Transverse colon (tissue), 4 donors: ENCODE measurements at regions not wholly inside any gene's neighbourhood (a gene's known extent, or its start where the extent isn't known, plus 50 kb on each side); places are given as distances from the start of the nearest gene placed in this dataset.

Source experiments
- DNase-seq: peaks from one replicate; pipeline ENCODE4 v3.0.0-alpha.2; 2019
- H3K27ac ChIP-seq, 4 donors: fragments of 200-600 bp; sonication (generic); 2 replicates each; pipeline ENCODE4 v1.5.1; 2016 to 2018; ENCODE audit warnings: inconsistent platforms in 4 of 4
- H3K27me3 ChIP-seq: fragments of 200-600 bp; sonication (generic); 2 replicates; pipeline ENCODE4 v1.5.1; 2017; ENCODE audit warnings: inconsistent platforms
- H3K36me3 ChIP-seq, 4 donors: fragments of 200-600 bp; sonication (generic); 2 replicates each; pipeline ENCODE4 v1.5.1; 2017 to 2019; ENCODE audit warnings: inconsistent platforms in 4 of 4
- H3K4me1 ChIP-seq, 4 donors: fragments of 200-600 bp; sonication (generic); 2 replicates each; pipeline ENCODE4 v1.5.1; 2017 to 2020; ENCODE audit warnings: inconsistent platforms in 4 of 4
- H3K4me3 ChIP-seq, 4 donors: fragments of 200-600 bp; sonication (generic); 1 replicate in 1 of 4; 2 replicates in 3 of 4; pipeline versions ENCODE4 v1.5.1 to v1.6.1; 2017 to 2019; ENCODE audit warnings: inconsistent platforms in 4 of 4
- H3K9me3 ChIP-seq, 2 donors: fragments of 200-600 bp; sonication (generic); 2 replicates each; pipeline ENCODE4 v1.5.1; 2017 to 2019; ENCODE audit warnings: inconsistent platforms in 2 of 2
- CTCF ChIP-seq, 5 experiments: fragments of 200-600 bp in 3 of 5; fragments of 450-650 bp in 2 of 5; sonication (generic) in 3 of 5; IDR thresholded peaks; 1 replicate in 2 of 5; 2 replicates in 3 of 5; pipeline ENCODE4 v1.5.1; 2016 to 2017; ENCODE audit warnings: antibody characterized with exemption in 5 of 5, inconsistent platforms in 3 of 5, mild to moderate bottlenecking in 2 of 5, moderate library complexity in 1 of 5
- EP300 ChIP-seq: sonication (generic); formaldehyde crosslinking; IDR thresholded peaks from one replicate; pipeline ENCODE4 v1.6.1; 2017; ENCODE audit warnings: antibody characterized with exemption, low read depth
- POLR2A ChIP-seq: fragments of 450-650 bp; IDR thresholded peaks from one replicate; pipeline ENCODE4 v1.6.1; 2016; ENCODE audit warnings: antibody characterized with exemption, mild to moderate bottlenecking, moderate library complexity
- POLR2AphosphoS5 ChIP-seq, 3 donors: sonication (generic); formaldehyde crosslinking; IDR thresholded peaks; one replicate each; pipeline ENCODE4 v1.6.1; 2016; ENCODE audit warnings: antibody characterized with exemption in 3 of 3
- WGBS, 2 donors: methylation state at CpG; one replicate each; pipeline ENCODE4 v1.1.5; 2018; ENCODE audit warnings: low coverage in 1 of 2; 5-methylcytosine and 5-hydroxymethylcytosine counted together
- in situ Hi-C, 4 donors: fragments of 200-750 bp; cut with MboI; loops; one replicate each; pipeline versions ENCODE4 v1.15.0 to v1.15.1; 2017; ENCODE audit warnings: low sequenced_read_pairs in 3 of 4, low pct_ligation_motif_present in 1 of 4, low pct_unique_long_range_greater_than_20kb in 1 of 4
- intact Hi-C: fragments of 100-400 bp; cut with DNase I; formaldehyde crosslinking; loops from one replicate; pipeline ENCODE4 v1.15.1; 2023; ENCODE audit warnings: low total_unique reads

GRCh38 chr11:20311444-20311843, 52.1 kb upstream of the HTATIP2 start:
- no peak for TF ChIP-seq POLR2A
- no peak for TF ChIP-seq CTCF (IDR thresholded peaks at IDR 0.05)
- TF ChIP-seq EP300: no peak
- no peak for TF ChIP-seq POLR2AphosphoS5 (IDR thresholded peaks at IDR 0.05)
- Histone ChIP-seq H3K9me3 (no peaks in the 10 kb centered on the region), H3K4me3 (no peak overlapping the region), H3K27ac (no peak overlapping the region), H3K36me3 (no peaks in the 10 kb centered on the region), H3K27me3 (no peaks in the 10 kb centered on the region), H3K4me1 (no peaks in the 10 kb centered on the region)
- WGBS, 2 donors: 85 to 88% methylated on average over 5 of the region's 5 CpGs
- DNase-seq: no peak
- in situ Hi-C loops: no loop called here
- intact Hi-C loops: no loop called here

- in situ Hi-C loops: no loop called here
- WGBS, 2 donors: 82 to 100% methylated on average over 2 to 11 of the region's 11 CpGs
Observed at GRCh38 chr11:20310596-20311394, 52.7 kb upstream of the HTATIP2 start.

GRCh38 chr11:20310137-20310536, 53.4 kb upstream of the HTATIP2 start:
- Histone ChIP-seq H3K27me3 (no peaks in the 10 kb centered on the region), H3K4me1 (no peaks in the 10 kb centered on the region), H3K9me3 (no peaks in the 10 kb centered on the region), H3K27ac (no peak overlapping the region), H3K36me3 (no peaks in the 10 kb centered on the region), H3K4me3 (no peak overlapping the region)
- TF ChIP-seq POLR2AphosphoS5 (IDR thresholded peaks at IDR 0.05): no peak
- TF ChIP-seq CTCF (IDR thresholded peaks at IDR 0.05): no peak
- TF ChIP-seq POLR2A: no peak
- TF ChIP-seq EP300: no peak
- in situ Hi-C loops (no loop called here), intact Hi-C loops (no loop called here)
- WGBS, 2 donors: 40 to 65% methylated on average over 5 to 9 of the region's 9 CpGs
- no peak for DNase-seq

More at GRCh38 chr11:20310596-20311394, 52.7 kb upstream of the HTATIP2 start:
- TF ChIP-seq POLR2AphosphoS5 (IDR thresholded peaks at IDR 0.05) (no peak), CTCF (IDR thresholded peaks at IDR 0.05) (no peak), EP300 (no peak), POLR2A (no peak)
- Histone ChIP-seq H3K36me3 (no peaks in the 10 kb centered on the region), H3K4me1 (no peaks in the 10 kb centered on the region), H3K27me3 (no peaks in the 10 kb centered on the region), H3K9me3 (no peaks in the 10 kb centered on the region), H3K27ac (no peak overlapping the region), H3K4me3 (no peak overlapping the region)
- intact Hi-C loops: no loop called here
- DNase-seq: no peak

GRCh38 chr11:20309231-20310025, 54.1 kb upstream of the HTATIP2 start:
- H3K4me1 ChIP-seq: no peaks in the 10 kb centered on the region
- 70 to 73% methylated on average over 4 to 5 of the region's 5 CpGs for WGBS, 2 donors
- TF ChIP-seq CTCF (IDR thresholded peaks at IDR 0.05) (no peak), EP300 (no peak), POLR2AphosphoS5 (IDR thresholded peaks at IDR 0.05) (no peak), POLR2A (no peak)
- no peaks in the 10 kb centered on the region for H3K9me3 ChIP-seq
- H3K27me3 ChIP-seq: no peaks in the 10 kb centered on the region
- H3K36me3 ChIP-seq: no peaks in the 10 kb centered on the region
- H3K4me3 ChIP-seq: no peak overlapping the region
- in situ Hi-C loops (no loop called here), intact Hi-C loops (no loop called here)
- H3K27ac ChIP-seq: no peak overlapping the region
- DNase-seq: no peak
